ENCODE measurements at regions not wholly inside any gene's neighbourhood (a gene's known extent, or its start where the extent isn't known, plus 50 kb on each side); places are given as distances from the start of the nearest gene placed in this dataset.
A peak's percentile ranks its signal among the peaks of the same experiment; 100 is the strongest.

- no peak overlapping the region for H3K27ac ChIP-seq (ENCODE audit: low read length)
- no peak overlapping the region for H3K4me3 ChIP-seq (ENCODE audit: low read depth in 2 of 2, low read length in 2 of 2)
- no TSS peak for BruUV-seq (replicated peaks)
- DNase-seq (ENCODE audit: low read depth, low spot score) (no peak), ATAC-seq (no peak)
- POLR2A ChIA-PET, result no interaction called here
- no peaks in the 10 kb centered on the region for H3K36me3 ChIP-seq (ENCODE audit: control insufficient read depth, insufficient read depth, low read length)
- CTCF ChIA-PET, result no interaction called here
- no peaks in the 10 kb centered on the region for H3K9me3 ChIP-seq (ENCODE audit: control insufficient read depth, insufficient read depth, low read depth, low read length)
- TF ChIP-seq SIN3A (IDR thresholded peaks at IDR 0.05; ENCODE audit: borderline replicate concordance, insufficient read depth, low read depth, low read length) (no peak), TCF7L2 (IDR thresholded peaks at IDR 0.05; ENCODE audit: low read depth, low read length) (no peak), REST (IDR thresholded peaks at IDR 0.05; ENCODE audit: insufficient read depth in 1 of 2, low read depth in 2 of 2, low read length in 1 of 2) (no peak), POLR2AphosphoS5 (IDR thresholded peaks at IDR 0.05; ENCODE audit: low read depth, low read length) (no peak), CTCF (IDR thresholded peaks at IDR 0.05) (no peak)
- no peaks in the 10 kb centered on the region for H3K27me3 ChIP-seq (ENCODE audit: control insufficient read depth, insufficient read depth, low read length)
- H3K4me1 ChIP-seq (ENCODE audit: control insufficient read depth, insufficient read depth, low read length), result no peaks in the 10 kb centered on the region
- intact Hi-C loops (cut with micrococcal nuclease; ENCODE audit: unreplicated experiment) (no loop called here), in situ Hi-C loops (cut with HindIII; ENCODE audit: low pct_unique_long_range_greater_than_20kb, low sequenced_read_pairs) (no loop called here)
These were observed 567.0 kb downstream of the METTL15 start for GRCh38 chr11:28675183-28675582.

GRCh38 chr11:28674433-28675103 is 566.4 kb downstream of the METTL15 start:
- no TSS peak for BruUV-seq (replicated peaks)
- H3K4me3 ChIP-seq (ENCODE audit: low read depth in 2 of 2, low read length in 2 of 2), result no peak overlapping the region
- no peaks in the 10 kb centered on the region for H3K36me3 ChIP-seq (ENCODE audit: control insufficient read depth, insufficient read depth, low read length)
- ATAC-seq, result no peak; the same call in 1 of the 2 replicates
- CTCF ChIA-PET, result interaction anchor here (1.0 kb wide), 1 partner anchor 976 kb away, joined by 3 read pairs; no protein-coding TSS in a partner anchor
- DNase-seq (ENCODE audit: low read depth, low spot score), result no peak
- TF ChIP-seq CTCF (IDR thresholded peaks at IDR 0.05) (peak; percentile 52), REST (IDR thresholded peaks at IDR 0.05; ENCODE audit: insufficient read depth in 1 of 2, low read depth in 2 of 2, low read length in 1 of 2) (no peak)
- no peaks in the 10 kb centered on the region for H3K4me1 ChIP-seq (ENCODE audit: control insufficient read depth, insufficient read depth, low read length)
- H3K9me3 ChIP-seq (ENCODE audit: control insufficient read depth, insufficient read depth, low read depth, low read length), result no peaks in the 10 kb centered on the region
- H3K27me3 ChIP-seq (ENCODE audit: control insufficient read depth, insufficient read depth, low read length), result no peaks in the 10 kb centered on the region
- in situ Hi-C loops (cut with HindIII; ENCODE audit: low pct_unique_long_range_greater_than_20kb, low sequenced_read_pairs), result no loop called here
- intact Hi-C loops (cut with micrococcal nuclease; ENCODE audit: unreplicated experiment), result no loop called here
- POLR2A ChIA-PET, result no interaction called here
- H3K27ac ChIP-seq (ENCODE audit: low read length), result no peak overlapping the region
